GM21360 (cell line): ENCODE measurements at regions not wholly inside any gene's neighbourhood (a gene's known extent, or its start where the extent isn't known, plus 50 kb on each side); places are given as distances from the start of the nearest gene placed in this dataset.
"Not testable (repeated sequence)": the region's sequence is repeated elsewhere in the genome, so short reads cannot be mapped to it uniquely, and the experiment has no call there.

Experiments
- ATAC-seq: cut with Tn5 transposase; IDR thresholded peaks from one replicate; pipeline ENCODE4 v1.9.1; 2021; ENCODE audit warnings: mild to moderate bottlenecking, moderate library complexity; ENCODE audit not compliant: unreplicated experiment

DNA sequence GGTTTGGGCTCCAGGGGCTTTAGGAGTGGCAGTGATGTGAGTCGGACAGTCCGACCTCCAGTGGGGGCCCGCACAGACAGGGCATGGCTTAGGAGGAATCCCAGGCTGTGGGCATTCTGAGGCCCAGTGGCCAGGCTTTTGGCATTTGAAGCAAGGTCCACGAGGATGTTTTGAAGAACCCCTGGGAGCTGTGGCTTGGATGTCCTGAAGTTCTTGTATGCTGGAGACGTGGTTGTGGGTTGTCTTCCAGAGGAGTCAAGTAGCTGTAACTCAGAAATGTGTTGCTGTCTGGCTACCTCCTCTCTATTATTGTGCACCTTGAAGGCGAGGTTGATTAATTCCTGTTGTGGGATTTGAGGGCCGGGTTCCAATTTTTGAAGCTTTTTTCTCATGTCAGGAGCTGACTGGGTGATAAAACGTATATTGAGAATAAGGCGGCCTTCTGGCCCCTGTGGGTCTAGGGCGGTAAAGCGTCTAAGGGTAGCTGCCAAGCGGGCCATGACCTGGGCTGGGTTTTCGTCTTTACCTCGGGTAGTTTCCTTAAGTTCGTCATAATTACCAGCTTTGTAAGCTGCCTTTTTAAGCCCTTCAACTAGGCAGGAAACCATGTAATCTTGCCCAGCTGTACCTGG lies 67.3 kb upstream of the EZR start:
- ATAC-seq, result not testable (repeated sequence)

DNA sequence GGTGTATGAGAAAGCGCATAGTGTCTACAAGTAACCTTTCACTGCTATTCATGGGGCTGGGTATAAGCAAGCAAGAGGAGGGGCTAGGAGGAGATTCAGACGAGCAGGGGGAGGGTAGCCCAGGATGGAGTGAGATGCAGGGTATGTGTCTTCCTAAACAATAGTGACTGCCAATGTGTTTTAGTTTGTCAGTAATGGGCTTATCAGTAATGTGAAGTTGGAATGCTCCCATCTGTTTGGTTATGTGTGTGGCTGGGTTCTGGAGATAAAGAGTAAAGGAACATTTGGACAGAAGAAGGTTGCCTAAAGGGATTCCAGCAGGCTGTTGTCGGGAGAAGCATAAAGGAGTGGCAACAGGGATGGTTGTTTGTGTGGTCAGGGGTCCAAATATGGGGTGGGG lies 62.7 kb upstream of the EZR start:
- not testable (repeated sequence) for ATAC-seq

GRCh38 chr6:158881276-158881675 lies 62.1 kb upstream of the EZR start:
- not testable (repeated sequence) for ATAC-seq

DNA sequence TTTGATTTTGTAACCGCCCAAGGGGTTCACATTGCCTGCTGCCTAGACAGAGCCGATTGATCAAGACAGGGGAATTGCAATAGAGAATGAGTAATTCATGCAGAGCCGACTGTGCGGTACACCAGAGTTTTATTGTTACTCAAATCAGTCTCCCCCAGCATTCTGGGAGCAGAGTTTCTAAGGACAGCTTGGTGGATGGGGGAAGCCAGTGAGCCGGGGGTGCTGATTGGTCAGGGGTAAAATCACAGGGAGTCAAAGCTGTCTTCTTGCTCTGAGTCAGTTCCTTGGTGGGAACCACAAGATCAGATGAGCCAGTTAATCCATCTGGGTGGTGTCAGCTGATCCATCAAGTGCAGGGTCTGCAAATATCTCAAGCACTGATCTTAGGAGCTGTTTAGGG lies 60.0 kb upstream of the EZR start:
- no peak for ATAC-seq

DNA sequence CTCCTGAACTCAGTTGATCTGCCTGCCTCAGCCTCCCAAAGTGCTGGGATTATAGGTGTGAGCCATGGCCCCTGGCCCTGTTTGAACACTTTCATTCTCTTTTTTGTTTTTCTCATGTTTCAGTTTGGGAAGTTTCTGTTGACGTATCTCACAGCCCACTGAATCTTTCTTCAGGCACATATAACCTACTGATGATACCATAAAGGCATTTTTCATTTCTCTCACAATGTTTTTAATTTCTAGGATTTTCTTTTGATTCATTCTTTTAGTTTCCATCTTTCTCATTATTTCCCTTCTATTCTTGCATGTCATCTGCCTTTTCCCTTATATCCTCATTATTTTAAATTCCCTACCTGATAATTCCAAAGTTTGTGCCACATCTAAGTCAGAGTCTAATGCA lies 58.5 kb upstream of the EZR start:
- no peak for ATAC-seq

GRCh38 chr6:158876886-158877285 lies 57.7 kb upstream of the EZR start:
- no peak for ATAC-seq

- no peak for ATAC-seq
Measured at GRCh38 chr6:158870649-158870957, 51.4 kb upstream of the EZR start.

DNA sequence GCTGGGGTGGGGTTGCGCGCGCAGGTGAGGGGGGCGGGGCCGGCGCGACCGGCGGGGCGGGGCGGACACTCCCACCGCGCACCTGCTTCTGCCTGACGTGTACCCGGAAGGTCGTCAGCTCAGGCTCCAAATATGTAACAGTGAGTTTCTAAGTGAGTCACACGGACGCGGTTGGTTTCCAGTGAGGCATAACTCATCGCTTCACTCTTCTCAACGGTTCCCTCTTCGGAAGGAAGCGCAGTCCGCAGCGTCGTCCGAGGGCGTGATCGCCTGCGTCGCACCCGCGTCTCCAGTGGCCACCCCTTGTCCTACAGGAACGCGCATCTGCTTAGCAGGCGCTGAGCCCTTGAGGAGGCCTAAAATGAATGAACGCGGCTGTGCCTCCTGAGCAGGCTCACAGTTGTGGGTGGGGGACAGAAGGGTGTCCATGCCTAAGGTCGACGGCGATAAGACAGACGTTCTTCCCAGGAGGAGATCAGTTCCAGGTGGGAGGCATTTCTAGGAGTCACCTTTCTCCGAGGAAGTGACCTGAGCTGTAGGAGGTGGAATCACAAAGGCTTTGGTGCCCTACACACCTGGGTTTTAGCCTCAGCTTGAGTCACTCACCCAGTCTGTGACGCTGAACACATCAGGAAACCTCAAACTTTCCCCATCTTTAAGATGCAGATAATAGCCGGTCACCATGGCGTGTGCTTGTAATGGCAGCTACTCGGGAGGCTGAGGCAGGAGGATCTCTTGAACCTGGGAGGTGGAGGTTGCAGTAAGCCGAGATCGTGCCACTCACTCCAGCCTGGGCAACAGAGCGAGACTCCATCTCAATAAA lies 50.9 kb upstream of the EZR start:
- ATAC-seq, result peak; percentile 92

GRCh38 chr6:158868890-158869825 lies 50.0 kb upstream of the EZR start:
- no peak for ATAC-seq
